ENCODE measurements at regions not wholly inside any gene's neighbourhood (a gene's known extent, or its start where the extent isn't known, plus 50 kb on each side); places are given as distances from the start of the nearest gene placed in this dataset.
"Not testable (repeated sequence)": the region's sequence is repeated elsewhere in the genome, so short reads cannot be mapped to it uniquely, and the experiment has no call there.

GRCh38 chr3:152667267-152667666, 167.7 kb upstream of the P2RY1 start:
- DNase-seq (ENCODE audit: low spot score): no peak

DNA sequence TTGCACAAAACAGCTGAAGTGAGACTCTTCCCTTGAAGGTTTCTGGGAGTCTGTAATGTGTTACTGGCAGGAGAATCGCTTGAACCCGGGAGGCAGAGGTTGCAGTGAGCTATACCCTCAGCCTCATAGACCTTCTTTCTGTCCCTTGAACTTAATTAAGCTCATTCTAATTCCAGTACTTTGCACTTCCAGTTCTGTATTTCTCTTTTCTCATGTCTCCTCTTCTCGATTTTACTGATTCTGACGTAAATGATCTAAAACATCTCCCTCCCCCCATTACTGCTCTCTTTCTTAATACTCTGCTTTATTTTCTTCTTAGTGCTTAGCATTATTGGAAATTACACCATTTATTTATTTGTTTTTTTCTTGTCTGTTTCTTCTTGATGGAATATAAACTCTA, 165.4 kb upstream of the P2RY1 start:
- DNase-seq (ENCODE audit: low spot score): no peak

- no peak for DNase-seq (ENCODE audit: low spot score)
Observed at GRCh38 chr3:152671446-152672319, 163.2 kb upstream of the P2RY1 start.

- no peak for DNase-seq (ENCODE audit: low spot score)
Observed at GRCh38 chr3:152672320-152672649, 162.6 kb upstream of the P2RY1 start.

DNA sequence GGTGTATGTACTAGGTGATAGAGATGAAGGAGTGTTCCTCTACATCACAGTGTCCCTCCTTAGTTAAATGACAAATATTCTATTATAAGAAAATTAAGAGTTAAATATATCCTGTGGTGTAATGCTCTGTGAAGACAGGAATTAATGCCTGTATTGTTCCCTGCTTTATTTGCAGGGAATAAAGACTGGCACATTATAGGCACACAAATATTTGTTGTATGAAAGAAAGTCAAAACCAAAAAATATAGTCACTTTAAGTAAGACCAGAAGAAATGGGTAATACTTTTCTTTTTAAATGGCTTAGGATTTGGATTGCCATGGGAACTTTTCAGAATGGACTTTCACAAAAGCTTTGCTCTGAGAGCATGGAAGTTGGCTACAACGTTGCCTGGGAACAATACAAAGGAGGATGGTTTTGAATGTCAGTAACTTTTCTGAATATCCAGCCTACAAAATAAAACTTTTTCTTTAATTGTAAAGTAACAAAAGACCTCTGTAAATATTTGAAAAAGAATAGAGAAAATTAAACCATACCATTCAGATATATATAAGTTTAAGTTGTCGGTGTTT, 158.0 kb upstream of the P2RY1 start:
- no peak for DNase-seq (ENCODE audit: low spot score)

DNA sequence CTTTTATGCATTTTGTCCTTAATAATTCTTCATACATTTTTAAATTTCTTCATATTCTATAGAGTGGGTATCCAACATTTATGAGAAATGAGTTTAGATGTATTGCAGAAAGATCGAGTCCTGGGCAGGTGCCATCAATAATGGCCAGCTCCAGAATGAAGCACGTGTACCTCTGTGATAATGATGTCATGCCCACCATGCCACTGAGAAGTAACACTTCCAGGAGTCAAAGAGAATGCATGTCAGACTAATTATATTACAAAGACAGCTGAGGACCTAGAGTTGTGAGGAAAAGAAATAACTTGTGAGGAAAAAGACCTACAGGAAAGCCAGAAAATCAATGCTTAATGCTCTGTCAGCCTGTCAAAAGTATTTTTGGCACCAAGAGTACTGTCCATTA, 157.4 kb upstream of the P2RY1 start:
- no peak for DNase-seq (ENCODE audit: low spot score)

DNA sequence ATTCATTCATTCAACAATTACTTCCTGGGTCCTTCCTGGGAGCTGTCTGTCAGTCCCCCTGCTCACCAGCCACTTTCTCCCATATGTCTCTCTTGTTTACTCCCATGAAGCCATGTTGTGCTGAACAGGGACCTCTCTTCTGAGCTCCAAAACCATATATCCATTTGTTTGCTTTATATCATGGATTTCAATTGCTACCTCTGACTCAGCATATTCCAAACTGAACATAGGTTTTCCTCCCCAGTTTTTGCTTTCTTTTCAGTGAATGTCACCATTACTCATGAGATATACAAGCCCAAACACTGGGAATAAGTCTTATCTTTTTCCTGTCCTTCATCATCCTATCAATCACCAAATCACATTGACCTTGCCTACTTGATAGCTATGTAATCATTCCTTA, 152.5 kb upstream of the P2RY1 start:
- no peak for DNase-seq (ENCODE audit: low spot score)

- DNase-seq (ENCODE audit: low spot score): no peak
Observed at GRCh38 chr3:152683521-152683999, 151.4 kb upstream of the P2RY1 start.

DNA sequence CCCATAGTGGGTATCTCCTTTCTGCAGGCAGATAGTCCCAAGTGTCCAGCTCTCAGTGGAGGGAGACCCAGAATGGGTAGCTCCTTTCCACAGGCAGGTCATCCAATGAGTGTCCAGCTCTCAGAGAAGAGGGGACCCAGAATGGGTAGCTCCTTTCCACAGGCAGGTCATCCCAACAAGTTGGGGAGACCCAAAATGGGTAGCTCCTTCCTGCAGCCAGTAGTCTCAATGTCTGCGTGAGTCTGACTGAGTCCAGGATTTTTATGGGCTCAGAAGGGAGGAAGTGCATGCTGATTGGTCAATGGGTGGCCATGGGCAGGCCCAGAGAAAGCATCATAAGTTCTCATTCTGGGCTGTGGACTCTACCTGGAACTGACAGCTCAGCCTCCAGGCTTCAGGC, 150.7 kb upstream of the P2RY1 start:
- DNase-seq (ENCODE audit: low spot score): no peak

DNA sequence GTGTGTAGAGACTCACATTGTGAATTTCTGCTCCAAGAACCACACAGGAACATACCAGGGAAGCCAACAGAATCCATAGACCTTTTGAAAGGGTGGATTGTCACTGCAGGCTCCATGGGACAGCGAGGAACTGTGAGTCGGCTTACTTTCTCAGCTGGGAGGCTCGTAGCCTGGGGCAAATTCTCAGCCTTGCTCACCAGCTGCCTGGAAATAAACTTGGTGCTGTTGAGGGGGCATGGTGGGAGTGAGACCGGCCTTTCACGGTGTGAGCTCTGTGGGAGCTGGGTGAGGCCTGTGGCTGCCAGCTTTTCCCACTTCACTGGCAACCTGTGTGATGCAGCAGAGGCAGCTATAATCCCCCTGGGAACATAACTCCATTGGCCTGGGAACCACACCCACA, 146.6 kb upstream of the P2RY1 start:
- DNase-seq (ENCODE audit: low spot score): no peak

- not testable (repeated sequence) for DNase-seq (ENCODE audit: low spot score)
Observed at GRCh38 chr3:152692326-152692725, 142.6 kb upstream of the P2RY1 start.

GRCh38 chr3:152693521-152694250, 141.2 kb upstream of the P2RY1 start:
- DNase-seq (ENCODE audit: low spot score): not testable (repeated sequence)

GRCh38 chr3:152695840-152696239, 139.1 kb upstream of the P2RY1 start:
- no peak for DNase-seq (ENCODE audit: low spot score)

DNA sequence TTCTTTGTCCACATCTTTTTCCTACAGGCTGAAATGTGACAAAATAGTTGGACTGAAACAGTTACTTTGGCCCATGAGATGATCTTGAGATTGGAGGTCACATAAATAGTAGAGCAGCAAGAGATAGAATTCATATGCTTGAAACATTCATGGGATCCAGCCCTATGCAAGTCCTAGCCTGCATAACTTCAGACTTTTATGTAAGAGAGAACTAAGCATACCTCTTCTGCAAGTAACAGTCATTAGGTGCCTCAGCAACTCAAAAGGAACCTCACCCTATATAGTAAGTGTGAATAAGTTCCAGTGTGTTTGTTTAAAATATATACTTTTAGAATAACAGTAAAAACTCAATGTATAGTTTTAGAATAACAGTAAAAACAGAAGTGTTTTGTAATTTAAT, 138.0 kb upstream of the P2RY1 start:
- DNase-seq (ENCODE audit: low spot score): no peak

DNA sequence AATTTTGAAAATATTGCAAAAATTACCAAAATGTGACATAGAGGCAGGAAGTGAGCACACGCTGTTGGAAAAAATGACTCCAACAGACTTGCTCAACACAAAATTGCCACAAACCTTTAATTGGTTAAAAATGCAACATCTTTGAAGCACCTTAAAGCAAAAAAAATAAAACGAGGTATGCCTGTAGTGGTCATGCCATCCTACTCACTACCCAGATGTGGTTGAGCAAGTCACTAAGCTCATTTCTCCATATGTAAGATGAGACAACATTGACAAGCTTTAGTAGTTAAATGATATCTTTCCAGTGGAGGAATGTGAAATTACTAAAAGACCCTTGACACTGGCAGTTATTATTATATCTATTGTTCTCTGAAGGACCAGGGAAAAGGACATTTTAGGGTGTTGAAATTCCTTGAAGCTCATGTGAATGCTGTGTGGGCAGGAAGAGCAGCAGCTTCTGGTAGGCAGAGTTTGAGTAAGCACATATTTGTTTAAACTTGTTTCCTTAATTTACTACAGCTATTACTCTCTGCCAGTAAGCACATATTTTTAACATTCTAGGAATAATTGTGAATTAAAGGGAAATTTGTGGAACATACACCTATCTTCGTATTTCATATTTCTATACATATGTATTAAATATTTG, 131.6 kb upstream of the P2RY1 start:
- no peak for DNase-seq (ENCODE audit: low spot score)

GRCh38 chr3:152706991-152707713, 127.8 kb upstream of the P2RY1 start:
- no peak for DNase-seq (ENCODE audit: low spot score)

DNA sequence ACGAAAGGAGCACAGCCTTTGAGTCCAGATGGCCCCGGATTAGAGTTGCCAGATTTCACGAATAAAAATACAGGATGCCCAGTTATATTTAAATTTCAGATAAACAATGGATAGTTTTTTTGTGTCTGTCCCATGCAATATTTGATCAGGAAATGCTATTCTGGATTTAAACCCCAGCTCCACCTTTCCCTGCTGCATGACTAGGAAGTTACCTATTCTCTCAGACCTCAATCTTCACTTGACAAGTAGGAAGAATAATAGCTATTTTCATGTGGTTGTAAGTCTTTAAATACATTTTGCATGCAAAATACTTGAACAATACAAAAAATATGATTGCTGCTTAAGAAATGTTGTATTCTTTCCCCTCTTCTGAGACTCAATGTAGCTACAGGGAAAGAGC, 125.3 kb upstream of the P2RY1 start:
- DNase-seq (ENCODE audit: low spot score): no peak

DNA sequence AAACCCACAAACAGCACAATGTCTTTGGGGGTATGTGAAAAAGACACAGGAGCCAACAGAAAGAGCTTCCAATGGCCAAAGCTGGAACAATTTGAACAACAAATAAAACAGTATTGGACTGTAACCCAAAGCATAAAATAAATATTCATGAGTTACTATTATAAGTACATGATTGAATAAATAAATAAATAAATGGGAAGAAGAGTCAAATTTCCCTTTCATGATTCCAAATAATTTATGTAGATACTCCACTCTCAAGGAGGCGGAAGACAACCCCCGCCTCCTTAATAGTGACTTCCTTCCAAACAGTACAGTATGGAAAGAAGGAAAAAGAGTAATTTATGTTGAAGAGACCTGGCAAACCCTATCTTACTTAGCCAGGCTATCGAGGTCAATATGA, 124.4 kb upstream of the P2RY1 start:
- DNase-seq (ENCODE audit: low spot score): no peak

GRCh38 chr3:152713989-152714388, 120.9 kb upstream of the P2RY1 start:
- DNase-seq (ENCODE audit: low spot score): no peak

DNA sequence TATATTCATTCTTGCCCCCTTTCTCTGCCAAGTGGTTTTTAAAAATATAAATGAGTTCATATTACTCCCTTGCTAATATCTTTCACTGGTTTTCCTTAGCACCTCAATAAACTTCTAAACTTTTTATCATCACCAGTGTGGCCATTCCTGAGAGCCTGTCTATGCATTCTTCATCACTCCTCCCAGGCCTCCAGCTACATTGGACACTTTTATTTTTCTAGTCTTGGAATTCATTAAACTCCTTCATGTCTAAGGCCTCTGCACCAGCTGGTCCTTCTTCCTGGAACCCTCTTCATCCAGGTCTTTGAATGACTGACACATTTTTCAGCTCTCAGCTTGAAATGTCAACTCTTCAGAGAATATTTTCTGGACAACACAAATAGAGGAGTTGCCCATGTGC, 120.4 kb upstream of the P2RY1 start:
- no peak for DNase-seq (ENCODE audit: low spot score)

DNA sequence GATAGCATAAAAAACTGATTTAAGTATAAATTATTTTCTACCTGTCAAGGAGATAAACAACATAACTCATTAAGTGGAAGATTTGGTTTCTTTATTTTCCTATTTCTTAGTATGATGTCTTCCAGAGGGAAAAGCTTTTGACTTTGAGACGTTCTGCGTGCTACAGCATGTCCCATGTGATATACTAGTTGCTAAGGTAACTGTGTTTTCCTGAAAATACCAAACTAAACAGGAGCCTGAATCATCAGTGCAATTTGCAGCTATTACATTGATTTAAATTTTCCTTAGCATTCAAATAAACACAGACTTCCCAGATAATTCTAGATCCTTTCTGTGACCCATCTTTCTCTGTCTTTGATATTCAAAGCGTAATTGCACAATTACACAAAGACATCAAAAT, 117.7 kb upstream of the P2RY1 start:
- no peak for DNase-seq (ENCODE audit: low spot score)

DNA sequence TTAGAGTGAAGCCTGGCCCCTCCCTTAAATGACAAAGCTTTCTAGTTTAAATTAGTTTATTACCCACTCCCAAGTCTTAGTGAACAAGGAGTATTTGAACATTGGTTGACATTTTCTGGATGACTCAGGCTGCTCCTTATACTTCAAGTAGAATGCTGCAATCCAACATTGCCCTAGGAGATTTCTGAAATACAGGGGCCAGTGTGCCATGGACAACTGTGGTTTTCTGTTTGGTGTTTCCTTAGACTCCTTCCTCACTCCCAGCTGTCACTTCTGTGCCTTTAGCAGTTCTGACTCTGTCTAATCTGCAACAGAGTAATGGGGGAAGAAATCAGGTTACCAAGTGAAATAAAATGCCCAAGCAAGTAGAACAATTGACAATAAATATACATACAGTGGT, 116.1 kb upstream of the P2RY1 start:
- DNase-seq (ENCODE audit: low spot score): no peak

All from HuH-7 (cell line).